NCI-H82 treated with DMSO at 0.1 percent for 48 hours (cell line): ENCODE measurements at regions not wholly inside any gene's neighbourhood (a gene's known extent, or its start where the extent isn't known, plus 50 kb on each side); places are given as distances from the start of the nearest gene placed in this dataset.

Experiments used
- DNase-seq: peaks from one replicate; lab custom pipeline; 2025; ENCODE audit not compliant: unreplicated experiment; lab: John Stamatoyannopoulos, UW

- DNase-seq: no peak
Observed at GRCh38 chr14:29030970-29031369, 264.4 kb downstream of the FOXG1 start.

DNA sequence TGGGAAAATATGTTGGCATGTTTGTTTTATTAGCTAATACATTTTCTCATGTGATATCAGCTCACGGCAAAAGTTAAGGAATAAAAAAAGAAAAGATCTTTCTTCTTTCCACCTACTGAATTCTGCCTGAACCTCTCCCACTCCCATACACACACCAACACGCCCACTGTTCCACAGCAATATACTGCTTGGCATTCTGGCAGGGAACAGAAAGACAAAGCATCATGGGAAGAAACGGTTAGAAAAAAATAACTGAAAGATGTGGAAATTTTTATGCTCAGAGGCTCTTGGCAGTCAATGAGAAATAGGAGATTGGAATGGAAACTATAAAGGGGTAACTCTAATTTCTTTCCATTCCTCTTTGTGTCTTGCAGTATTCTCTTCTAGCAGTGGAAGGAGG lies 268.5 kb downstream of the FOXG1 start:
- no peak for DNase-seq

GRCh38 chr14:29037411-29037810 lies 270.8 kb downstream of the FOXG1 start:
- no peak for DNase-seq

DNA sequence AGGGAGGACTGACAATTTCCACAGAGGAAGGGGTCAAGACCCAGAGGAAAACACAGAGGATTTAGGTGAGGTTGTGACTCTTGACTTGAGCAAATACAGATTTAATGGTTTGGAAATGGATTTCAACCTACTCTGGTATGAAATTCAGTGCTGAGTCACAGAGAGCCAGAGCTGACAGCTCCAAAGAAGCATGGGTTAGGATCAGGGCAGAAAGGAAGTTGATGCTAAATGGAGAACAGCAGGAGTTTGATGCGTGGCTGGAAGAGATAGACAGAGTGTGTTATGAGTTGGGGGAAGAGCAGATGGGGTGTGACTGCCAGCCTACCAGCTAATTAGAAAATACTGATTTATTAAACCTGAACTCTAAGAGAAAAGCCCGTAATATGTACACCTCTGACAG lies 272.6 kb downstream of the FOXG1 start:
- DNase-seq: peak; percentile 22

GRCh38 chr14:29042551-29042950 lies 276.0 kb downstream of the FOXG1 start:
- DNase-seq: no peak

DNA sequence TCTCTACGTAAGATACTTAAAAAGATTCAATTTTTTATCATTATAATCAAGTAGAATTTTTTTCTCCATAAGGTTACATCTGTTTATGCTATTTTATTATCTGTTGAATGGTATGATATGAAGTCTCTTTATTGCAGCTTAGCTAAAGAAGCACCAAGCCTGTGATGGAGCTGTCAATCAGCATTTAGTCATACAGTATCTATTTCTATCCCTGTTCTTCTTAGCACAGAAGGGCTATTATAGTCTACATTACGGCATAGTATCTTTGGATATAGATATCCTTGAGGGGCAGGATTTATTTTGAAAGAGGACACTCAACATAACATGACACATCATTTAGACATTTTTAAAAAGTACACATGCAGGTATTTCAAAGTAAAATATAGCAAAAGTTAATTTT lies 277.1 kb downstream of the FOXG1 start:
- no peak for DNase-seq

DNA sequence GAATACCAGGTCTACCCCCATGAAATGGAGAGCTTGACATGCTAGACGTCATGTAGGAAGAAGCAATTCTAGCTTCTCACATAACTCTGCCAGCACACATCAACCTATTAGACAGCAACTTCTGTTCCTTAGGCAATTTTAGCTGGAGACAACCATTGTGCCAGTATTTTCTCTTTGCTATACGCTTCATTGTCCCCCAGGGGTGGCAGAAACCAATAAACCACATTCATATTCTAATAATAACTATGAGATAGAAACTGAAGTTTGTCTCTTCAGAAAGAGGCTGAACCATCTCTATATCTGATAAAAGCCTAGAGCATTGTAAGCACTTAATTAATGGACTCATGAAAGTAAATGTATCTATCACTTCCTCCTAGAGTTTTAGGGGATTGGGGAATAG lies 278.6 kb downstream of the FOXG1 start:
- DNase-seq: no peak

GRCh38 chr14:29054119-29054518 lies 287.5 kb downstream of the FOXG1 start:
- no peak for DNase-seq

GRCh38 chr14:29056041-29056566 lies 289.5 kb downstream of the FOXG1 start:
- no peak for DNase-seq

GRCh38 chr14:29061702-29062101 lies 295.1 kb downstream of the FOXG1 start:
- DNase-seq: no peak

GRCh38 chr14:29062466-29062865 lies 295.9 kb downstream of the FOXG1 start:
- no peak for DNase-seq

DNA sequence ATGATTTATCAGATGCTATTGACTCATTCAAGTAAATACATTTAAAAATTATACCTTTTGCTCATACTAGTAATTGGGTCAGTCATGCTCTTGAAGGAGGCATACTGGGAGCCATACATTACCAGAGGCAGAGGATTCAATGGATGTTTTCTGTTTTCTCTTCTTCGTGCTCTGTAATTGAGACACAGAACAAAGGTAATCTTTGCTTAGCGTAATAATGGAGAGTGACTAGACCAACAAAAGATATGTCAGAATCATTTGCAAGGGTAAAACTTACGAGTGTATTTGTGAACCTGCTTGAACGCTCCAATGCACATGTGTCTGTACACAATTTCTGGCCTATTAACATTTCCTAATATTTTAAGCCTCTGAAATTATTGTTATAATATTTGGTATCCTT lies 296.4 kb downstream of the FOXG1 start:
- DNase-seq: no peak

DNA sequence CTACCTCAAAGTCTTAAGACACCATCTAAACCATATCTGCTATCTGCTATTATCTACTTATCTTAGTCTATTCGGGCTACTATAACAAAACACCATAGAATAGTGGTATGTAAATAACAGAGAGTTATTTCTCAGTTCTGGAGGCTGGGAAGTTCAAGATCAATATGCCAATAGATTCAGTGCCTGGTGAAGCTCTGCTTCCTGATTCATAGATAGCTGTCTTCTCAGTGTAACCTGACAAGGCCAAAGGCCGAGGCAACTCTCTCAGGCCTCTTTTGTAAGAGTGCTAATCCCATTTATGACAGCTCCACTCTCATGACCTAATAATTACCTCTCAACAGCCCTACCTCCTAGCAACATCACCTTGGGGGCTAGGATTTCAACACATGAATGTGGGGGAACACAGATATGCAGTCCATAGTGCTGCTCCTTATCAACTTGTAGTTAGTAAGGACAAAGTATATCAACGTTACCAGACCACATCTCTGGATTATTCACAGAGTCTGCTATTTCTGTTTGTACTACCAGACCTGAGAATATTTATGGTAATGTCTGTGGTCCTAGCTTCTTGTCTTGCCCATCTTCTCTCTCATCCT lies 297.8 kb downstream of the FOXG1 start:
- DNase-seq: no peak

- no peak for DNase-seq
Observed at GRCh38 chr14:29069228-29069627, 302.6 kb downstream of the FOXG1 start.

GRCh38 chr14:29075761-29076160 lies 309.2 kb downstream of the FOXG1 start:
- DNase-seq: no peak

- no peak for DNase-seq
Observed at GRCh38 chr14:29077916-29078315, 311.3 kb downstream of the FOXG1 start.

DNA sequence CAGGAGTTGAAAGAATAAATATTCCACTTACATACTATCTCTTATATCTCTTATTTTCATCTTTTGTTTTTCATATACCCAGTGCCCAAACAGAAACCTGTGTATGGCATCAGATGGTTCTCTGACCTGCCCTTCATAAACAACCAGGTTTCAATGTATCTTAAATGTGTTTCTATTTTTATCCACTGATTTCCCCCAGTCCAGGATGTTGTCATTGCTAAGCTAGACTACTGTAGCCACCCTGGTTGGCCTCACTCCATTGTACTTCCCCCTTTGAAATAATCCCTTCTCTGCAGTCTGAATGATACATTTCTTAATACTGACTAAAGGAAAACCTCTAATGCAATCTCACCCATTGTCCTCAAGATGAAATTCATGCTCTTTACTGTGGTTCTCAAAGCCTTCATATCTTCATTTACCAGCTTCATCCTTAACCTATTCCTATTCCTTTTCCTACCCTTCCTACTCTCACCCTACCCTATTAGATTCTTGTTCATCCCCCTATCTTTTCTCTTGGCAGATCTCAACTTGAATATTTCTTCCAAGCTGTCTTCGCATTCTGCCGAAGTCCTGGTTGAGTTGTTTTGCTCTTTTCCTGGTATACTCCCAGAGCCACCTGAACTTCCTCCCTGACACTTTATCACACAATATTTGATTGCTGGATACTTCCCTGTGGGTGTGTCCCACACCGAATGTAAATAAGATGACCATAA lies 312.4 kb downstream of the FOXG1 start:
- no peak for DNase-seq

DNA sequence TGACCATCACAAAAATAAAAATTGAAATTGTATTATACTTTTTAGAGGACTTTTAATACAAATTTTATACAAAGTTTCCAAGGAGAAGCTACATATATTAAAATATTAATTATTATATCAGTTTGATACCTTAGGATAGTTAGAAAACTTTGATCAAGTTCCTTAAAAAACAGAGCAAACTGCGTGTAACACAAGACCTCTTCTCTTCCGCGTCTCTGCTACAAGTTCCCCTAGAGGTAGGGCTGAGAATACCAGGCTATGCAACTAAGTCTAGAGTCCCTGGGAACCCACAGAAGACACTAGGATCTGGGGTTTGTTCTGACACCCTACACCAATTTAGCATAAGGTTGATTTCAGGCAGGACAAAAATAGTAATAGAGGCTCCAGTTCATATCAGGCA lies 319.0 kb downstream of the FOXG1 start:
- DNase-seq: no peak

DNA sequence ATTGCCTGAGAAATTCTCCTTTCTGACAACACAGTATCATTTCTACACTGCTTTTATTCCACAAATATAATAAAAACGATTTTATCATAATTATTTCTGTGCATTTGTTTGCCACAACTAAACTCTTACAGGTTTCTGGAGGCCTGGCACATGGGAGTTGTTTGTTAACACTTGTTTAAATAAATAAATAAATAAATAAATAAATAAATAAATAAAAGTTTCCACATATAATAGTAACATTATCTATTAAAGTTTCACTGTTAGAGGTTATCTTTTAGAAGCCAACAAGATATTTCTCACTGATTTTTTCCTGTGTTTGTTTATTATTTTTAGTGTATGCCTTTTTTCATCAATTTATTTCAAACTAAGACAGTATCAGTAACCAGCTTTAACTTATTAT lies 323.3 kb downstream of the FOXG1 start:
- no peak for DNase-seq

GRCh38 chr14:29092121-29092520 lies 325.5 kb downstream of the FOXG1 start:
- DNase-seq: no peak

DNA sequence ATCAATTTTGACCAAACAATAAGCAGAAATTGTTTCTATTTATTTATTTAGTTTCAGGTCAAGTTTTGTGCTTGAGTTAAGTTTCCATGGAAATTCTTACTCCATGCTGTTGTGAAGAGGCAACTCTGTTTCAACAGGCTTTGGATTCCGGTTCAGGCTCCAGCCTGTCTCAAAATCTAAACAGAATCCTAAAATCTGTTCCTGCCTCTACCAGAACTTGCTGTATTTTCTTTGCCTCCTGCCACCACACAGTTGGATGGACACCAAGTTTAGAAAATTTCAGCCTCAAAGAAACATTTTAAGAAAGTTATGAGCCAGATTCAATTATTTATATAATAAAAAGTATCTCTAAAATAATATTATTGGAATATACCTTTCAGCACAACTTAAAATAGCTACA lies 330.9 kb downstream of the FOXG1 start:
- no peak for DNase-seq

DNA sequence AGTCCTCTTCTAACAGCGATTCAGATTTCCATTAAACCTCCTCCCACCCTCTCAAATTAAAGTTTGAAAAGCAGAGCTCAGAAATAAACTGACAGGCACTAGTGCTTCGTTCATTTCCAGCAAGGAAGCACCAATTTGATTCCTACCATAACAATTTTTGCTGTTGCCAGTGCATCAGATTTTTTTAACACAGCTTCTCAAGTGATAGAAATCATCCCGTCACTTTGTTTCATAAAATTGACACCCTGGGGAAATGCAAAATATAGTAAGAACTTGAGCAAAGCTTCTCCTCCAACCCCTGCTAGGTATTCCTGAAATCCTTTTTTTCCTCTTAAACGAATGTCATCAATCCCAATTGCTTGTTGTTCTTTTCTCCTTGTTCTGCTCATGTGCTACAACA lies 332.1 kb downstream of the FOXG1 start:
- no peak for DNase-seq

GRCh38 chr14:29102266-29102665 lies 335.7 kb downstream of the FOXG1 start:
- peak; percentile 49 for DNase-seq
